ENCODE measurements at regions not wholly inside any gene's neighbourhood (a gene's known extent, or its start where the extent isn't known, plus 50 kb on each side); places are given as distances from the start of the nearest gene placed in this dataset.

DNA sequence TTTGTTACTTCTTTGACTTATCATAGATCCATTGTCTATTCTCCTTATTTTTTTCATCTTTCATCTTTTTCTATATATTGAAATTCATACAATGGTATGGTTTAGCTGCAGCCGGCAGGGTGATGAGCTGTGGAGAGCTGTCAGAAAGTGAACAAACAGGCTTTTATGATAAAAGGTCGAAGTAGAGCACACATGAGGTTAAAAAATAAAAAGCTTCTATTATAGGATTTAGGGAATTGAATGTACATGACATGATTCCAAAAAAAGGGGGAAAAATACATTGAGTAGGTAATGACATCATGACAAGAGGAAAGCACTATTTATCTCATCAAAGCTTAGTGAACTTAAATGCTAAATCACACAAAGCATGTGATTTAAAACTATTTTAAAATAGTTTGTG is 884.8 kb downstream of the METTL15 start:
- CTCF ChIA-PET, result no interaction called here
- intact Hi-C loops (cut with micrococcal nuclease; ENCODE audit: unreplicated experiment), result no loop called here
- Mint-ChIP-seq H3K27me3 (ENCODE audit: unreplicated experiment) (no peaks in the 10 kb centered on the region), H3K4me1 (ENCODE audit: low read depth, unreplicated experiment) (no peaks in the 10 kb centered on the region), H3K4me3 (ENCODE audit: low read depth, unreplicated experiment) (no peak overlapping the region), H3K27ac (ENCODE audit: unreplicated experiment) (no peak overlapping the region), H3K9me3 (ENCODE audit: low read depth, unreplicated experiment) (no peaks in the 10 kb centered on the region), H3K36me3 (ENCODE audit: insufficient read depth, unreplicated experiment) (no peaks in the 10 kb centered on the region)
- BruUV-seq (replicated peaks), result no TSS peak
- DNase-seq, result no peak
- TF ChIP-seq, protein P1, sequence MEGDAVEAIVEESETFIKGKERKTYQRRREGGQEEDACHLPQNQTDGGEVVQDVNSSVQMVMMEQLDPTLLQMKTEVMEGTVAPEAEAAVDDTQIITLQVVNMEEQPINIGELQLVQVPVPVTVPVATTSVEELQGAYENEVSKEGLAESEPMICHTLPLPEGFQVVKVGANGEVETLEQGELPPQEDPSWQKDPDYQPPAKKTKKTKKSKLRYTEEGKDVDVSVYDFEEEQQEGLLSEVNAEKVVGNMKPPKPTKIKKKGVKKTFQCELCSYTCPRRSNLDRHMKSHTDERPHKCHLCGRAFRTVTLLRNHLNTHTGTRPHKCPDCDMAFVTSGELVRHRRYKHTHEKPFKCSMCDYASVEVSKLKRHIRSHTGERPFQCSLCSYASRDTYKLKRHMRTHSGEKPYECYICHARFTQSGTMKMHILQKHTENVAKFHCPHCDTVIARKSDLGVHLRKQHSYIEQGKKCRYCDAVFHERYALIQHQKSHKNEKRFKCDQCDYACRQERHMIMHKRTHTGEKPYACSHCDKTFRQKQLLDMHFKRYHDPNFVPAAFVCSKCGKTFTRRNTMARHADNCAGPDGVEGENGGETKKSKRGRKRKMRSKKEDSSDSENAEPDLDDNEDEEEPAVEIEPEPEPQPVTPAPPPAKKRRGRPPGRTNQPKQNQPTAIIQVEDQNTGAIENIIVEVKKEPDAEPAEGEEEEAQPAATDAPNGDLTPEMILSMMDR (IDR thresholded peaks at IDR 0.05; ENCODE audit: unreplicated experiment), result no peak

DNA sequence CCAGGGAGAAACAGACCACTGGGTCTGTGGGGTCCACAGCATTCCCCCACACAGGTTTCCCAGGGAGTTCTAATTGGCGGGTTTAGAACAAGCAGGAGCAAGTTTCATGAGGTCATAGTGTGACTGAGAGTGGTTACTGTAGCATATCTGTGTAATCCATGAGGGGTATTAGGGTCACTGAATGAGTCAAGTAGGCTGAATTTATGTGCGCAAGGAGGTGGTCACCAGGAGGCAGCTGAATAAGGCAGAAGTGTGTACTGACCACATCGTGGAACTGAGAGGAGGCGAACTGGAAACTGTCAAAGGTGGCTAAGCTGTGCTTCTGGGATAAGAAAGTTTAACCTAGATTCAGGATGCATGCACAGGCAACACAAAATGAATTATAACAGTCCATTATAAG is 876.0 kb downstream of the METTL15 start:
- TF ChIP-seq, protein P1 (IDR thresholded peaks at IDR 0.05; ENCODE audit: unreplicated experiment), result no peak
- Mint-ChIP-seq H3K9me3 (ENCODE audit: low read depth, unreplicated experiment) (no peaks in the 10 kb centered on the region), H3K4me3 (ENCODE audit: low read depth, unreplicated experiment) (no peak overlapping the region), H3K27ac (ENCODE audit: unreplicated experiment) (no peak overlapping the region), H3K27me3 (ENCODE audit: unreplicated experiment) (no peaks in the 10 kb centered on the region), H3K36me3 (ENCODE audit: insufficient read depth, unreplicated experiment) (no peaks in the 10 kb centered on the region), H3K4me1 (ENCODE audit: low read depth, unreplicated experiment) (peaks cover 6% of the 10 kb centered on the region)
- CTCF ChIA-PET, result no interaction called here
- no TSS peak for BruUV-seq (replicated peaks)
- intact Hi-C loops (cut with micrococcal nuclease; ENCODE audit: unreplicated experiment), result no loop called here
- DNase-seq, result no peak

DNA sequence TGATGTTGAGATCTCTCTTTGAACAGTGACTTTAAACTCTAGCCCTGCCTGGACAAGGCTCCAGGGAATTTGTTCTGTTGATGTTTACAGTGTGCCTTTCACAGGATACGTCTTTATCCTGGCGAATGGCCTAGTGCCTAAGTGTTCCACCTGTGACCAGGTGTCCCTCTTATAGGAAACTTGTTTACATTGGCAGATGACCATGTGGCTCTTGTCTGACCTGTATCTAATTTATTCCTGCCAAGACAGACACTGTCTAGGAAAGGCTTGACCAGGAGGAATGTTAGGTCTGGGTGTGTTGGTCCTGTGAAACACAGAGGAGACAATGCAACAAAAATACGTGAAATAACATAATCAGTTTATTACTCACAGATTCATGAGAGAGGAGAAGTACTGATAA is 875.6 kb downstream of the METTL15 start:
- intact Hi-C loops (cut with micrococcal nuclease; ENCODE audit: unreplicated experiment), result no loop called here
- CTCF ChIA-PET, result no interaction called here
- Mint-ChIP-seq H3K9me3 (ENCODE audit: low read depth, unreplicated experiment) (no peaks in the 10 kb centered on the region), H3K27ac (ENCODE audit: unreplicated experiment) (no peak overlapping the region), H3K4me1 (ENCODE audit: low read depth, unreplicated experiment) (peaks cover 6% of the 10 kb centered on the region), H3K27me3 (ENCODE audit: unreplicated experiment) (no peaks in the 10 kb centered on the region), H3K4me3 (ENCODE audit: low read depth, unreplicated experiment) (no peak overlapping the region), H3K36me3 (ENCODE audit: insufficient read depth, unreplicated experiment) (no peaks in the 10 kb centered on the region)
- no TSS peak for BruUV-seq (replicated peaks)
- DNase-seq, result no peak
- TF ChIP-seq, protein P1 (IDR thresholded peaks at IDR 0.05; ENCODE audit: unreplicated experiment), result no peak

DNA sequence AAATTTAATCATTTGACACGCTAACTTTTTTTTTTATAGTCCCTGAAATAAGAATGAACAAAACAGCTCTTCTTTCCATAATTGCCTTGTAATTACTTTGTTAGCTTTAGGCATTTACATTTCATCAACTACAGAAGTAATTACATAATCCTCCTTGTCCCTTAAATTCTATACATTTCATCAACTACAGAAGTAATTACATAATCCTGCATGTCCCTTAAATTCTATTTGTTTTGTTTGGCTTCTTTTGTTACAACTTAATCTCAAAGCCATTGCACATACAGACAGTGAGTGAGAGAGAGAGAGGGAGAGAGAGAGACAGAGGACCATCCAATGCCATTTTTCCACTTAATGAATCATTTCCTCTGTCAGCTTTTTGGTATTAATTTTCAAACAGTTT is 873.2 kb downstream of the METTL15 start:
- no peaks in the 10 kb centered on the region for H3K27me3 Mint-ChIP-seq (ENCODE audit: unreplicated experiment)
- H3K27ac Mint-ChIP-seq (ENCODE audit: unreplicated experiment), result no peak overlapping the region
- TF ChIP-seq, protein P1 (IDR thresholded peaks at IDR 0.05; ENCODE audit: unreplicated experiment), result no peak
- H3K36me3 Mint-ChIP-seq (ENCODE audit: insufficient read depth, unreplicated experiment), result no peaks in the 10 kb centered on the region
- CTCF ChIA-PET, result no interaction called here
- H3K4me3 Mint-ChIP-seq (ENCODE audit: low read depth, unreplicated experiment), result no peak overlapping the region
- H3K9me3 Mint-ChIP-seq (ENCODE audit: low read depth, unreplicated experiment), result no peaks in the 10 kb centered on the region
- no TSS peak for BruUV-seq (replicated peaks)
- peaks cover 11% of the 10 kb centered on the region for H3K4me1 Mint-ChIP-seq (ENCODE audit: low read depth, unreplicated experiment)
- DNase-seq, result no peak
- intact Hi-C loops (cut with micrococcal nuclease; ENCODE audit: unreplicated experiment), result no loop called here

DNA sequence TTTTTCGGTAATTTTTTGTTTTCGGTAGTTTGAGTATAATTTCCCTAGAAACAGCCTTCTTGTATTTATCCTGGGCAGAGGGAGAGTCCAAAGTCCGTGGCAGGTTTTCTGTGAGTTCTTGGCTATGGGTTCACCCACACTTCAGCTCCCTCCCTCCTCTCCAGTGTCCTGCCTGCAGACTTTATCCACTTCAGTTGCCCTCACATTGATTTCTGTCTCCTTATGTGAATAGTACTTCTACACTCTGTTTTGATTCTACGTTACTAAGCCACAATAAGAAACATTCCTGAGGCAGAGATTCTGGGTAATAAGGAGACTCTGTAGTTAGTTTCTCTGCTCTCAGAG is 868.6 kb downstream of the METTL15 start:
- no peaks in the 10 kb centered on the region for H3K27me3 Mint-ChIP-seq (ENCODE audit: unreplicated experiment)
- BruUV-seq (replicated peaks), result no TSS peak
- H3K9me3 Mint-ChIP-seq (ENCODE audit: low read depth, unreplicated experiment), result peaks cover 2% of the 10 kb centered on the region
- DNase-seq, result no peak
- CTCF ChIA-PET, result no interaction called here
- intact Hi-C loops (cut with micrococcal nuclease; ENCODE audit: unreplicated experiment), result no loop called here
- TF ChIP-seq, protein P1 (IDR thresholded peaks at IDR 0.05; ENCODE audit: unreplicated experiment), result no peak
- no peak overlapping the region for H3K4me3 Mint-ChIP-seq (ENCODE audit: low read depth, unreplicated experiment)
- H3K4me1 Mint-ChIP-seq (ENCODE audit: low read depth, unreplicated experiment), result peaks cover 27% of the 10 kb centered on the region
- no peaks in the 10 kb centered on the region for H3K36me3 Mint-ChIP-seq (ENCODE audit: insufficient read depth, unreplicated experiment)
- no peak overlapping the region for H3K27ac Mint-ChIP-seq (ENCODE audit: unreplicated experiment)

All from Calu3 (cell line).